Right atrium auricular region (tissue), 2 donors: ENCODE measurements at regions not wholly inside any gene's neighbourhood (a gene's known extent, or its start where the extent isn't known, plus 50 kb on each side); places are given as distances from the start of the nearest gene placed in this dataset.

Experiments
- DNase-seq: peaks from one replicate; pipeline ENCODE4 v3.0.0-alpha.2; 2019; ENCODE audit warnings: low spot score
- H3K27ac ChIP-seq, 2 donors: fragments of 200-600 bp; sonication (generic); 1 replicate in 1 of 2; 2 replicates in 1 of 2; pipeline ENCODE4 v1.5.1; 2016 to 2019
- H3K27me3 ChIP-seq, 2 donors: fragments of 200-600 bp; sonication (generic); one replicate each; pipeline versions ENCODE4 v1.5.1 to v1.6.0; 2017 to 2019
- H3K36me3 ChIP-seq: fragments of 200-600 bp; sonication (generic); one replicate; pipeline ENCODE4 v1.5.1; 2016
- H3K4me1 ChIP-seq, 2 donors: fragments of 200-600 bp; sonication (generic); one replicate each; pipeline versions ENCODE4 v1.5.1 to v1.6.0; 2017 to 2019
- H3K4me3 ChIP-seq, 2 donors: fragments of 200-600 bp; sonication (generic); 1 replicate in 1 of 2; 2 replicates in 1 of 2; pipeline ENCODE4 v1.5.1; 2017 to 2019; ENCODE audit warnings: mild to moderate bottlenecking in 1 of 2, moderate library complexity in 1 of 2
- H3K9me3 ChIP-seq, 2 donors: fragments of 200-600 bp; sonication (generic); one replicate each; pipeline ENCODE4 v1.5.1; 2019
- TF ChIP-seq, protein P1 (sequence below), 2 donors: fragments of 200-600 bp; sonication (generic); IDR thresholded peaks; one replicate each; pipeline ENCODE4 v1.5.1; 2019; ENCODE audit warnings: antibody characterized with exemption in 2 of 2

DNA sequence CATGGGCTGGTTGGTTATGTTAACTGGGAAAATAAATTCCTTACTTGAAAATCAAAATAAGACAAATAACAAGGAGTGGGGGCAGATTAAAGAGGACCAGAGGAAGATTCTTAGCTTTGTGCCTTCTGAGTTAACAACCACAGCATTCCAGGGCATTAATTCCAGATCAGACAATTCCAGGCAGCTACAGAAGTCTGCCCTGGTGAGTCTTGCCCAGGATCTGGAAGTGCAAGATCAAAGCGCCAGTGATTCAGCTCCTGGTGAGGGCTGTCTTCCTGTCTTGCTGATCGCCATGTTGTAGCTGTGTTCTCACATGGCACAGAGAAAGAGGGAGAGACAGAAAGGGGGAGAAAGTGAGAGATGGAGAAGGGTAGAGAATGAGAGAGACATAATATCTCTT lies 65.6 kb downstream of the ANXA2R start:
- TF ChIP-seq, protein P1, sequence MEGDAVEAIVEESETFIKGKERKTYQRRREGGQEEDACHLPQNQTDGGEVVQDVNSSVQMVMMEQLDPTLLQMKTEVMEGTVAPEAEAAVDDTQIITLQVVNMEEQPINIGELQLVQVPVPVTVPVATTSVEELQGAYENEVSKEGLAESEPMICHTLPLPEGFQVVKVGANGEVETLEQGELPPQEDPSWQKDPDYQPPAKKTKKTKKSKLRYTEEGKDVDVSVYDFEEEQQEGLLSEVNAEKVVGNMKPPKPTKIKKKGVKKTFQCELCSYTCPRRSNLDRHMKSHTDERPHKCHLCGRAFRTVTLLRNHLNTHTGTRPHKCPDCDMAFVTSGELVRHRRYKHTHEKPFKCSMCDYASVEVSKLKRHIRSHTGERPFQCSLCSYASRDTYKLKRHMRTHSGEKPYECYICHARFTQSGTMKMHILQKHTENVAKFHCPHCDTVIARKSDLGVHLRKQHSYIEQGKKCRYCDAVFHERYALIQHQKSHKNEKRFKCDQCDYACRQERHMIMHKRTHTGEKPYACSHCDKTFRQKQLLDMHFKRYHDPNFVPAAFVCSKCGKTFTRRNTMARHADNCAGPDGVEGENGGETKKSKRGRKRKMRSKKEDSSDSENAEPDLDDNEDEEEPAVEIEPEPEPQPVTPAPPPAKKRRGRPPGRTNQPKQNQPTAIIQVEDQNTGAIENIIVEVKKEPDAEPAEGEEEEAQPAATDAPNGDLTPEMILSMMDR (IDR thresholded peaks at IDR 0.05): no peak

DNA sequence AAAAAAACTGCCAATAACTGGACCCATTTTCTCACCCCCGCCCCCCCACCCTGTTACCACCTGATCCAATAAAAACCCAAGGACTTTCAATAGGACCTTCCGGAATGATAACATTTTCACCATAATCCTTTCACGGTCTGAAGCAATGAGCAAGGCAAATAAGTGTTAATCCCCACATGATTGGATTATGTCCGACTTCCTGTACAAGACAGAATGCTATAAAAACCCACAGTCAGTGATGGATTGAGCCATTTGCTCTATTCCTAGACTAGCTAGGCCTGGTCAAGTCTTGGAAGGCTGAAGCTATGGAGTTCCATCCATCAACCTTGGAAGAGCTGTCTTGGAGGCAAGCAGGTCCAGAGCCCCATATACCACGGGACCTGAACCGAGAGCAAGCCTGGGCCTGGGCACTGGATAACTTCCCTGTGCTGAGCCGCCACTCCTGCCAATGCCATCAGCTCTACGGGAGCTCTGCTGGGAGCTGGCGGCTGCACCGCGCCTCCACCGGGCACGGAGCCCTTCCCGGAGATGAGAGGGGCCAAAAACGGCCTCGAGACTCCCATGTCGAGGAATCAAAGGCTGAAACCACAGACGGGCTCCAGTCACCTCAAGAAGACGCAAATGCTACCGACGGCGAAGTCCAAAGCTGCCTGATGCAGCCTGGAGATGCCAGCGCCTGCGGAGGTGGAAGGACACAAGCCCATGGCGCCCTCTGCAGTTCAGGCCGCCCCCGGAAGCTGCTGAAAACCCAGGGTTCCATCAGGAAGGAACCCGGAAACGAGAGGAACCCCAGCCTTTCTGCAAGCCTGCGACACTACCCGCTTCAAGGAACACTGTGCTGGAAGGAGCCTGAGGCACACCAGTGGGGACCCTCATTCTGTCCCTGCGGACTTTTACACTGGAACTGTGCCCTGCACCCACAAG lies 69.2 kb downstream of the ANXA2R start:
- Histone ChIP-seq H3K4me1 (no peaks in the 10 kb centered on the region), H3K27ac (no peak overlapping the region), H3K9me3 (no peaks in the 10 kb centered on the region), H3K27me3 (no peaks in the 10 kb centered on the region), H3K36me3 (no peaks in the 10 kb centered on the region), H3K4me3 (no peak overlapping the region)
- DNase-seq: no peak
- TF ChIP-seq, protein P1 (IDR thresholded peaks at IDR 0.05): no peak

More for the DNA sequence above, 65.6 kb downstream of the ANXA2R start:
- Histone ChIP-seq H3K4me1 (no peaks in the 10 kb centered on the region), H3K36me3 (no peaks in the 10 kb centered on the region), H3K27me3 (no peaks in the 10 kb centered on the region), H3K4me3 (no peak overlapping the region), H3K9me3 (no peaks in the 10 kb centered on the region), H3K27ac (no peak overlapping the region)
- no peak for DNase-seq

DNA sequence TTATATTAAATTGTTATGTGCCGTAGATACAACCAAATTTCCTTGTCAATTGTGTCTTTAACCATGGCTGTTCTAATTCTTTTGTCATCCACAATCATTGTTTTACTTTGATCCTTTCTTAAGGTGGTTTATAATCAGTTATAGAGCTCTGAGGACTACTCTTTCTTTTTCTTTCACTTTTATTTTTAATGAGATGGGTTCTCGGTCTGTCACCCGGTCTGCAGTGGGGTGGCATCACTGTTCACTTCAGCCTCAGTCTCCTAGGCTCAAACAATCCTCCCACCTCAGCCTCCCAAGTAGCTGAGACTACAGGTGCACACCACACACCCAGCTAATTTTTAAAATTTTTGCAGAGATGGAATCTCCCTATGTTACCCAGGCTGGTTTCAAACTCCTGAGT lies 74.2 kb downstream of the ANXA2R start:
- Histone ChIP-seq H3K27ac (no peak overlapping the region), H3K4me1 (no peaks in the 10 kb centered on the region), H3K4me3 (no peak overlapping the region), H3K9me3 (no peaks in the 10 kb centered on the region), H3K36me3 (no peaks in the 10 kb centered on the region), H3K27me3 (no peaks in the 10 kb centered on the region)
- TF ChIP-seq, protein P1 (IDR thresholded peaks at IDR 0.05): no peak
- no peak for DNase-seq

DNA sequence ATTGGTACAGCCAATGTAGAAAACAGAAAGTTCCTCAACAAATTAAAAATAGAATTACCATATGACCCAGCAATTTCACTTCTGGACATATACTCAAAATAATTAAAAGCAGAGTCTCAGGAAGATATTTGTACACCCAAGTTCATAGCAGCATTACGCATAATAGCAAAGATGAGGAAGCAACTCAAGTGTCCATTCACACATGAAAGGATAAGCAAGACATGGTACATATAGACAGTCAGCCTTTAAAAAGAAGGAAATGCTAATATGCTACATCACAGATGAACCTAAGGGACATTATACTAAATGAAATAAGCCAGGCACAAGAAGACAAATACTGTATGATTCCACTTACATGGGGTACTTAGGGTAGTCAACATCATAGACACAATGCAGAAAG lies 76.7 kb downstream of the ANXA2R start:
- Histone ChIP-seq H3K9me3 (no peaks in the 10 kb centered on the region), H3K27me3 (no peaks in the 10 kb centered on the region), H3K36me3 (no peaks in the 10 kb centered on the region), H3K27ac (no peak overlapping the region), H3K4me3 (no peak overlapping the region), H3K4me1 (no peaks in the 10 kb centered on the region)
- DNase-seq: no peak
- TF ChIP-seq, protein P1 (IDR thresholded peaks at IDR 0.05): no peak

DNA sequence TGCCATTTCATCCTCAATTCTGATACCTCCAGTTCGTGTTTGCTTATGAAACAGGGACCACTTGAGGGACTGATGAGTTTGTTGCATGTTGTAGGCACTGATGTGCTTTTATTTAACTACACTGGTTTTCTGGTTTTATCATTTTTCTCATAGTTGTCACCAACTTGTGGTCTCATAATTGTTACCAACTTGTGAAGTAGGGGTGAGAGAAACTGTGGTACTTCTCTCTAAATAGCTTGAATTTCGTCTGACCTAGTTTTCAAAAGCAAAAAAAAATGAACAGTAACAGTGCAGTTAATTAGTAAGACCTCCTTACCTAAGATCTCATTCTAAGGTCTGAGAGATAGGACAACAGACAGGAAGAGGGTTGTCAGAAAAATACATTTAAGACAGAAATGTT lies 78.0 kb downstream of the ANXA2R start:
- Histone ChIP-seq H3K4me1 (no peaks in the 10 kb centered on the region), H3K36me3 (no peaks in the 10 kb centered on the region), H3K27ac (no peak overlapping the region), H3K27me3 (no peaks in the 10 kb centered on the region), H3K9me3 (no peaks in the 10 kb centered on the region), H3K4me3 (no peak overlapping the region)
- DNase-seq: no peak
- TF ChIP-seq, protein P1 (IDR thresholded peaks at IDR 0.05): no peak
